DND-41 (cell line): ENCODE measurements at regions not wholly inside any gene's neighbourhood (a gene's known extent, or its start where the extent isn't known, plus 50 kb on each side); places are given as distances from the start of the nearest gene placed in this dataset.

Source experiments
- EZH2 ChIP-seq: IDR thresholded peaks from 3 replicates; pipeline ENCODE4 v1.6.1; 2012; ENCODE audit warnings: borderline replicate concordance, low read depth, mild to moderate bottlenecking, moderate library complexity, low read length, inconsistent platforms; ENCODE audit not compliant: severe bottlenecking
- TF ChIP-seq, protein P1 (sequence below): IDR thresholded peaks from 2 replicates; pipeline ENCODE4 v1.5.1; 2012; ENCODE audit warnings: borderline replicate concordance, low read length, moderate library complexity, mild to moderate bottlenecking; ENCODE audit not compliant: poor library complexity, severe bottlenecking; ENCODE audit errors: extremely low read depth

GRCh38 chr10:64798297-64798696 is 1277.1 kb downstream of the REEP3 start:
- TF ChIP-seq, protein P1, sequence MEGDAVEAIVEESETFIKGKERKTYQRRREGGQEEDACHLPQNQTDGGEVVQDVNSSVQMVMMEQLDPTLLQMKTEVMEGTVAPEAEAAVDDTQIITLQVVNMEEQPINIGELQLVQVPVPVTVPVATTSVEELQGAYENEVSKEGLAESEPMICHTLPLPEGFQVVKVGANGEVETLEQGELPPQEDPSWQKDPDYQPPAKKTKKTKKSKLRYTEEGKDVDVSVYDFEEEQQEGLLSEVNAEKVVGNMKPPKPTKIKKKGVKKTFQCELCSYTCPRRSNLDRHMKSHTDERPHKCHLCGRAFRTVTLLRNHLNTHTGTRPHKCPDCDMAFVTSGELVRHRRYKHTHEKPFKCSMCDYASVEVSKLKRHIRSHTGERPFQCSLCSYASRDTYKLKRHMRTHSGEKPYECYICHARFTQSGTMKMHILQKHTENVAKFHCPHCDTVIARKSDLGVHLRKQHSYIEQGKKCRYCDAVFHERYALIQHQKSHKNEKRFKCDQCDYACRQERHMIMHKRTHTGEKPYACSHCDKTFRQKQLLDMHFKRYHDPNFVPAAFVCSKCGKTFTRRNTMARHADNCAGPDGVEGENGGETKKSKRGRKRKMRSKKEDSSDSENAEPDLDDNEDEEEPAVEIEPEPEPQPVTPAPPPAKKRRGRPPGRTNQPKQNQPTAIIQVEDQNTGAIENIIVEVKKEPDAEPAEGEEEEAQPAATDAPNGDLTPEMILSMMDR: no peak
- no peak for TF ChIP-seq EZH2
